Heart left ventricle (tissue), 13 donors: ENCODE measurements at regions not wholly inside any gene's neighbourhood (a gene's known extent, or its start where the extent isn't known, plus 50 kb on each side); places are given as distances from the start of the nearest gene placed in this dataset.

Experiments
- CTCF ChIP-seq, 12 donors: fragments of 200-600 bp; sonication (generic) in 4 of 12; IDR thresholded peaks; one replicate each; pipeline versions ENCODE4 v1.5.0 to v1.8.0; 2018 to 2022; ENCODE audit warnings: antibody characterized with exemption in 12 of 12, mild to moderate bottlenecking in 5 of 12
- POLR2A ChIP-seq, 2 donors: fragments of 450-650 bp; IDR thresholded peaks; one replicate each; pipeline ENCODE4 v1.6.1; 2017; ENCODE audit warnings: antibody characterized with exemption in 2 of 2, mild to moderate bottlenecking in 2 of 2, moderate library complexity in 2 of 2
- donor health status: ischemic (EF 13 %, LVEDD 7.1; RV severe dilation, severe dysfunction).
- donor health status: DM: no; HTN: yes; CAD: no.
- donor health status: DM: no; HTN: no; CAD: no.
- donor health status: ischemic (EF 25% LVEDD 6.9; RV normal size, moderate dysfunction).
- donor health status: ischemic (EF 25% LVEDD 5.7; RV mildly dilated, moderate dysfunction).
- donor health status: ischemic (EF 35%, LVEDD 5.7; RV mildly dilated, moderate dysfunction).
- donor health status: nonischemic (EF 11% LVEDD 7.7; RV severe dilation, severe dysfunction).
- donor health status: DM: yes; HTN: yes; CAD: no.
- donor health status: PGD.
- donor health status: ischemic (EF 29% LVEDD 5.4; RV normal size, mild dysfunction).
- donor health status: nonischemic (EF 23%, LVEDD 6.1; RV moderate dilation, normal function).

DNA sequence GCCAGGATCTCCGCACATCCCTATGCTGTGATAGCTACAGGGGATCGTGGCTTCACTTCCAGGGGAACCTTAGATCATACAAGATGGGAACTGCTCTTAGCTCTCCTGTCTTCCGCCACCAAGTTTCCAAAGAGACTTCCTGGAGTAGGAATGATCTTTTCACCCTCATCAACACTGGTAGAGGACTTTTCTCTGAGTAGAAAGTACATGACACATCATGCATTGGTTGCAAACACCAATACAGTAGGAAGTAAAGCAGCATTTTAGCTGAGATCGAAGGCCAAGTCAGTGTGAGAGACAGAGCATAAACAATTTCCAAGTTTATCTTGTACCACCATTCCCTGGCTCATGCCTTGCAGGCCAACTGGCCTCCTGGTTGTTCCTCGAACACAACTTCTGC, 113.1 kb upstream of the NEDD9 start:
- TF ChIP-seq POLR2A (IDR thresholded peaks at IDR 0.05) (no peak), CTCF (IDR thresholded peaks at IDR 0.05) (no peak)
